ENCODE measurements at regions not wholly inside any gene's neighbourhood (a gene's known extent, or its start where the extent isn't known, plus 50 kb on each side); places are given as distances from the start of the nearest gene placed in this dataset.

DNA sequence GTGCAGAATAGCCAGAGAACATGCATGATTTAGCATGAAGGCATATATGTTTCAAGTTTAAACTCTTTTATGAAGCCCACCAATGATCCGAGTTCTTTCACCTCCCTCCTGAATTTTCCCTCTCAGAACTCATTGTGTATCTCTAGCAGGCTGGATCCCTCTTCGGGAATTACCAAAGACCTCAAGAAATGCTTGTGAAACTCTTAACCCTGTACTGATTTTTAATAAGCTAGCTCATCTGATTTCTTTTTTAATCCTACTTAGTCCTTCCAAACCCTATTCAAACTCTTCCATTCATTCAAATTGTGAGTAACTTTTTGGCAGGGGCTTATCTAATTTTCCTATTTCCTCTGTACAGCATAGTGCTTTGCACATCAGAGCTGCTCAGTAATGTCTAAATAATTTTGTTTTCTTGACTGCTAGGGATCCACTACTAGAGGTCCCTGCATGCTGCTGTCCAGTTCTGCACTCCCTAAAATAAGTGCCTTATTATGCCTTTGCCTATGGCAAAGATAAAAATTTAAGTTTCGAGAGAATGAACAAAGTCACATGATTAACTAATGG lies 723.8 kb downstream of the CDH11 start:
- DNase-seq, result no peak

DNA sequence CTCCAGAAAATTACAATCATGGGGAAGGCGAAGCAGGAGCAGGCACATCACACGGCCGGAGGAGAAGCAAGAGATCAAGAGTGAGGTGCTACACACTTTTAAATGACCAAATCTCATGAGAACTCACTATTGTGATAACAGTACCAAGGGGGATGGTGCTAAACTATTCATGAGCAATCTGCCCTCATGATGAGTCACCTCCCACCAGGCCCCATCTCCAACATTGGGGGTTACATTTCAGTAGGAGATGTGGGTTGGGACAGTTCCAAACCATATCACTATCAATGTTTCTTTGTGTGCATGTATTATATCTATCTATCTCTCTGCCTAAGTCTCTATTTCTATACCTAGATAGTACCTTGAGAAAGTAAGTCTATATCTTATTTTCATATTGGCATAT lies 724.8 kb downstream of the CDH11 start:
- DNase-seq, result no peak

- no peak for DNase-seq
Observed at GRCh38 chr16:64394061-64394460, 727.8 kb downstream of the CDH11 start.

DNA sequence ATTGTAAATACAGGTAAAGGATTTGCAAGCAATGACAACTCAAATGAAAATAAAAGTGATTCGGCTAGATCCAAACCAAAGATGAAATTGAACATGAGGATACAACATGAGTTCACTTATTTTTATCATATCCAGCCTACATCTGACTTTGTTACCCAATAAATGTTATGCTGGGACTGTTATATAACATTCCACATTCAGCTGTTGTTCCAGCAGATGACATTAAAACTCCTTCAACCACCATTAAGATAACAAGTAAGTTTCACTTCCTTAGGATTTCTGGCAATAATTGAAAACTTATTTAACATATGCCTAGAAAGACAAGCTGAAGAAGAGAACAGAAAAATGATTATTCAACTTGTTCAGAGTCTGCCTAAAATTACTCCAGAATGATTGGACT lies 729.4 kb downstream of the CDH11 start:
- DNase-seq, result no peak

DNA sequence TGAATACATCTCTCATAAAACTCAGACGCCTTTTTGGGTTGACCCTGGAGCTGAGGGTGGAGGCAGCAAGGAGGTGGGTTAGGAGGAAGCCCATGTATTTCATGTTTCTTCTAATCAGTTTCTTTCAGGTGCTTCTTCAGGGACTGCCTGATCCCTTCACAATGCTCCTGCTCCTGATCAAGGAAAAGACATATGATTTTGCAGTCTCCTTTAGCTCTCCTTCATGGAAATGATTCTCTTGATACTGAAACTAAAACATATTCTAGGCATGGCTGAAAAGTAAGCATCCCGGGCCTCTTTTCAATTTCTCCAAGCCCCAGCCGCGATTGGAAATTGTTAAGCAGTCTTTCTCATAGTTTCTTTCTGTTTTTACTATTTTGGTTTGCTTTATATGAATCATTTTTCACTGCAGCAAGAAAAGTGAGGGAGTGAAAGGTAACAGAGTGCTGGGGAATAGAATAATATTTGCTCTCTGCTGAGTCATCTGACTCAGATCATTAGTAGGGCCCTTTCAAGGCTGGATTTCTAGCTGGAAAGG lies 730.7 kb downstream of the CDH11 start:
- no peak for DNase-seq

DNA sequence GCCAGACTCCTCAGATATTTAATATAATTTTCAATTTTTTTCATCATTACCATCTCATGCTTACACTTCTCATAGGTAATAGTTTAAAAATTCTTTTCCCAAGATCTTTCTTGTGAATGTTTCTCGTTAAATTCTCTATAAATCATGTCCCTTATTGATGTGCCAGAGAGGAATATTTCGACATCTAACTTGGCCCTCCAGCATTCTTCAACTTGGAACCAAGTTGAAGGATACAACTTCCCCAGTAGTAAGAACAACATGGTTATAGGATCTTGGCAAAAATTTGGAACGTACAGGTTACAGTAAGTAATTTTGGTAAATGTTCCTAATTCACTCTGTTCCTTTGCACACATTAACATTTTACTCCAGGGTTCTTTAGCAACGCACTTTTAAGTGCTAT lies 731.8 kb downstream of the CDH11 start:
- no peak for DNase-seq

DNA sequence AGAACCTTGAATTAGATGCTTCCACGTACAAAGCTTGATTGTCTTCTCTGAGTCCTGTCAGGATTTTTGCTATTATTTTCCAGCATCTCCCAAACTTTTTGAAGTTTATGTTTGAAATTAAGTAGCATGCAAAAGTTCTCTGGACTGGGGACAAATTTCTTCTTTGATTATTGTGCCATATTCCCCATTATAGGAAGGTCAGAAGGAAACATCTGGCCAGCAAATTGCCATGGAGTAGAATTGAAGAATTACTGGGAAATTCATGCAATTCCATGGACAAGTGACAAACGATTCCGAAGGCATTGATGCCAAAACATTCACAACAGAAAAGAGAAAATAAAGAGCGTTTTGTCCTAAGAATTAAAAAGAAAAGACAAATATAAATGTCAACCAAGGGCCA lies 737.2 kb downstream of the CDH11 start:
- DNase-seq, result no peak

GRCh38 chr16:64381979-64382378 lies 739.9 kb downstream of the CDH11 start:
- DNase-seq, result no peak

DNA sequence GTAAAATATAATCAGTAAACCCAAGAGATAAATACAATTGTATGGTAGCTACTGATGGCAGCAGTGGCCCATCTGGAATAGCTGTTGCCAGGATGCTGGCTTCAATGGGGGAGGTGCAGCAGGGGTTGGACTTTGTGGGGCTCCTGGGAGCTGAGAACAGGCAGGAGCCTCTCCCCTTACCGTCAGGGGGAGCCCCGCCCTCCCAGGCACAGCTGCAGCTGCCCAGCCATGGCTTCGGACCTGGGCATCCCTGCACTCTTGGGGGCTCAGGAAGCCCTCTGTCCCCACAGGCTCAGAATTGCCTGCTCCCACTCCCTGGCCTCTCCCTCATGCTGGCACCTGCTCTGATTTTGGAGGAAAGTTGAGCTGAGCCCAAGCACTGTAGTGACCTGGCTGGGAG lies 741.1 kb downstream of the CDH11 start:
- DNase-seq, result no peak

GRCh38 chr16:64375391-64375980 lies 746.4 kb downstream of the CDH11 start:
- DNase-seq, result no peak

- DNase-seq, result no peak
Observed at GRCh38 chr16:64370112-64370511, 751.8 kb downstream of the CDH11 start.

DNA sequence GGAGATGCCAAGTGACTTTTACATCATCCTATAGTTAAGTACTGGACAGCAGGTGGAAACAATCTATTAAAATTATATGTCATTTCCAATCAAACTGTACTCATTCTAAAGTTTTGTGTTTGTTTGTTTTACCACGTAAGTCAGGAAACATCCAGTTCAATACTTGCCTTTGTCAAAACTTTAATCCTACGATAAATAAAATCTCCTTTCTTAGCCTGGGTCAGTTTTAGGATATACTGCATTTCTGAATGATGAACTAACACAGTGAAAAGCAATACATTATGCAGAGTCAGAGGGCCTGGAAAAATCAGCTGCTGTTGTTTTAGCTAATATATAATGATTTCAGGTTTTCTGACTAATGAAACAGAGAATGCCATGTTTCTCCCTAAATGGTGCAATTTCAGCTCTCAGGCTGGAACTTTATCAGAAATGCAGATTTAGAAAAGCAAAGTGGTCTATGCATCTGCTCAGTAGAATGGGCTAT lies 756.4 kb downstream of the CDH11 start:
- DNase-seq, result no peak

- DNase-seq, result no peak
Observed at GRCh38 chr16:64364894-64365293, 757.0 kb downstream of the CDH11 start.

- DNase-seq, result no peak
Observed at GRCh38 chr16:64364416-64364815, 757.4 kb downstream of the CDH11 start.

DNA sequence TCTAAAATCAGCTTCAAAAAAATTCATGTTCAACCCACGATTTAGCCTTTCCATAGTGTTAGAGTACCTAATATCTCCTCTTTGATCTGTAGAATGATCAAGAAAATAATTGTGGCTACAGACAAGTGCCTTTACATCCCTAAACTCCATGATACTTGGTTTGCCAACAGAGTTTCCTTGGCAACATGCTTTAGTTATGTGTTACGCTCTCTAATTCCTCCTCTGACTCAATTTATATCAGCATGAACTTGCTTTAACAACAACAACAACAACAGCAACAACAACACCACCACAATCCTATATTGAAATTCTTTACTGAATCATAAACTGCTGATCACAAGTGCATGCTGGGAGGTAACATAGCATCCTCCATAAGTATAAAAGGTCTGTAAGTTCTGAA lies 757.8 kb downstream of the CDH11 start:
- DNase-seq, result no peak

GRCh38 chr16:64363039-64363438 lies 758.8 kb downstream of the CDH11 start:
- no peak for DNase-seq

GRCh38 chr16:64362193-64362592 lies 759.7 kb downstream of the CDH11 start:
- no peak for DNase-seq

DNA sequence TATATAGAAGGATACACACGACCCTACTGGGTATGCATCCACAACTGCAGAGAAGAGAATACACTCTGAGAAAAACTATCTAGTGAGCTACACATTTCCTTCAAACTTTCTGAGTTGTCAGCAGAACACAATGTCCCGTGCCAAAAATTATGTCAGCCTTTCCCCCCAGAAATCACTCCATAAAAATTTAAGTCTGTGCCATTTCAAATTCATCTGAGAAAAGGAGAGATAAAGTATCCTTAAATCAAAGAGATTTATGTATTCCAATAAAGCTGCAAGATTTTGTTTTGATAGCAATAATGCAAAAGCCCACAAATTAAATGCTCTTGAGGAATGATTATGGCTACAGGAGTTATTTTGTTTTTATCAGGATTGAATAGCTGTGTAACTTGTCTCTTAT lies 760.1 kb downstream of the CDH11 start:
- no peak for DNase-seq

GRCh38 chr16:64358291-64358690 lies 763.6 kb downstream of the CDH11 start:
- DNase-seq, result no peak

DNA sequence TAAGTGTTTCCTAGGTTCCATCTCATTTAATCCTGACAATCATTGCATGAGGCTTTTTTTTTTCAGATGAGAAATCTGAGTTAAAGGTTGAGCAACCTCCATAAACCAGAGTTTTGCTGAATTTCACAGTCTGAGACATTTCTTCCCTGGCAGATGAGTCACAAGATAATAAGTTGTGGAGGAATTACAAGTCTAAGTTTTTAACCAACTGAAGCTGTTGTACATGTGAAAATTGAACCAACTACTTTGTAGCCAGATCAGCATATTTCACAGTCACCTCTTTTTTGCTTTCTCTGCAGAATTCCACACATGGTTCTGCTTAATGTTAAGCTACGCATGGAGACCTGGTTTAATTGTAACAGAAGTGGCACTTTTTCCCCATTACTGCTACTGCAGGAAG lies 765.6 kb downstream of the CDH11 start:
- no peak for DNase-seq

GRCh38 chr16:64352246-64352645 lies 769.6 kb downstream of the CDH11 start:
- DNase-seq, result no peak

DNA sequence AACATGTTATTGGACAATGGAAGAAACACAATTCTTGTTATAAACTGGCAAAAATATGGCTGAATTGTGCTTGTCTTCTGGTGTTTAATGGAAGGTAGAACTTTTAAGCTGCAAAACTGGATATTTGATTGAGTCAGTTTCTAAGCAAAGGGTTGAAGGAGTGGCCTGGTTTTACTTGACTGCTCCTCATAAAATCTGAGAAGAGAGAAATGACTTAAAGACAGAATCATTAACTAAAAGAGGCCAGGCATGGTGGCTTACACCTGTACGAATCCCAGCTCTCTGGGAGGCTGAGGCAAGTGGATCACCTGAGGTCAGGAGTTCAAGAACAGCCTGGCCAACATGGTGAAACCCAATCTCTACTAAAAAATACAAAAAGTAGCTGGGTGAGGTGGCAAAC lies 770.7 kb downstream of the CDH11 start:
- no peak for DNase-seq

GRCh38 chr16:64346080-64346479 lies 775.8 kb downstream of the CDH11 start:
- no peak for DNase-seq

- DNase-seq, result no peak
Observed at GRCh38 chr16:64345142-64345541, 776.7 kb downstream of the CDH11 start.
